HG02678 (cell line): ENCODE measurements at regions not wholly inside any gene's neighbourhood (a gene's known extent, or its start where the extent isn't known, plus 50 kb on each side); places are given as distances from the start of the nearest gene placed in this dataset.
"Not testable (repeated sequence)": the region's sequence is repeated elsewhere in the genome, so short reads cannot be mapped to it uniquely, and the experiment has no call there.

ENCODE experiments used
- ATAC-seq: cut with Tn5 transposase; IDR thresholded peaks from one replicate; pipeline ENCODE4 v1.9.1; 2021; ENCODE audit warnings: mild to moderate bottlenecking, moderate library complexity; ENCODE audit not compliant: unreplicated experiment

DNA sequence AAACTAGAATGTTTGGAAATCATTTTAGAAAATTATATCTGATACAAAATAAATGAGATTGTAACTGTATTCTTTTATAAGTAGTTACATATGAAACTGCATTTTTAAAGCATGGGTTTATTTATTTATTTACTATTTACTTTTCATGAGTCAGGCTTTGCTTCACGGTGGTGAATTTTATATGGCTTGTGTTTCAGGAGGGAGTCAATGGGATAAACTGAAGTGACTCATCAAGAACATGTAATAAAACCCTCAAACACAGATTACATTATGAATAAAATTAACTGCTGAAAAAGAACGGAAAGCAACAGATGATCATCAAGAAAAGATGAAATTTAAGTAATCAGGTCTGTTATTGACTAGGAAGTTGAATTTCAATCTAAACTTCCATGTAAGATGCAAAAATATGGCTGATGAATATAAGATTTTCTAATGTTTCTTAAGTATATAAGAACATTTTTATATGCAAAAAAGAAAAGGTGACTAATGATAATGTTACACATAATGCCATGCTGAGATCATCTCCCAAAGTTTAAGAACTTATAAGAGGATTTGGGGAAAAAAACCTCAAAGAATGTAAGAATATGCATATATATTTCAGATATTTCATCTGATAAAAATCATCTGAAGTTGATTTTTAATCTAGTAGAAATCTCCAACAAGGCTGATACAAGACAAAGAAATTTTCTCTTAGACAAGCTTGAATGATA lies 383.6 kb downstream of the SLITRK1 start:
- no peak for ATAC-seq

DNA sequence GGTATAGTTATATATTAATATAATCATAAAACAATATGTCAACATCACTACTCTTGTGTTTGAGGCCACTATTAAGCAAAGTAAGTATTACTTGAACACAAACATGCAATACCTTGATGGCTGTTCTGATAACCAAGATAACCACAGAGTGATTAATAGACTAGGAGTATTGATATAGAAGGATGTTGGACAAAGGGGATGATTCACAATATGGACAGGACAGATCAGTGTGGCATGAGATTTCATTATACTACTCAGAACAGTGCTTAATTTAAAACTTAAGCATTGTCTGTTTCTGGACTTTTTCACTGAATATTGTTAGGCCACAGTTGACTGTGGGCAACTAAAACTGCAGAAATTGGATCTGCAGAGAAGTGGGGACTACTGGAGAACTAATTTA lies 384.2 kb downstream of the SLITRK1 start:
- no peak for ATAC-seq

DNA sequence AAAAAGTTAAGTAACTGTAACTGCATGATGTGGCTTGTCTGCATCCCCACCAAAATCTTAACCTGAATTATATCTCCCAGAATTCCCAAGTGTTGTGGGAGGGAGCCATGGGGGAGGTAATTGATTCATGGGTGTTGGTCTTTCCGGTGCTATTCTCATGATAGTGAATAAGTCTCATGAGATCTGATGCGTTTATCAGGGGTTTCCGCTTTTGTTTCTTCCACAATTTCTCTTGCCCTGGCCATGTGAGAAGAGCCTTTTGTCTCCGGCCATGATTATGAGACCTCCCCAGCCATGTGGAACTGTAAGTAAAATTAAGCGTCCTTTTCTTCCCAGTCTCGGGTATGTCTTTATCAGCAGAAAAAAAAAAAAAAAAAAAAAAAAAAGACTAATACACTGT lies 385.8 kb downstream of the SLITRK1 start:
- ATAC-seq: no peak

DNA sequence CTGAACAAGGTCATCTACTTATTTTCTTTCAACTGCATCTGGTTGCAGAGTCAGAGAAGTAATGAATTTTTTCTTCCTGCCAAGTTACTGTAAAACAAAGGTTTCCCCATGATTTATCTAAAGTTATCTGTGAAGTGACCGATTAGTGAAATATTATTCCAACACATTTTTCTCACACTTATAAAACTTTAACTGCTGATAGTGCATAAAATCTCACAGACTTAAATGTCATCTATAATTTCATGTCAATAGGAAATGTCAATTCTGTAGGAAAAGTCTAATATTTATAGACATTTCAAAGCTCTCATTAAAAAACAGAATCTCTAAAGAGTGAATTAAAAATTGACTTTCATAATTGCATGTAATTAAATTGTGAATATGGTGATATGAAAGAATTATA lies 397.2 kb downstream of the SLITRK1 start:
- ATAC-seq: no peak

DNA sequence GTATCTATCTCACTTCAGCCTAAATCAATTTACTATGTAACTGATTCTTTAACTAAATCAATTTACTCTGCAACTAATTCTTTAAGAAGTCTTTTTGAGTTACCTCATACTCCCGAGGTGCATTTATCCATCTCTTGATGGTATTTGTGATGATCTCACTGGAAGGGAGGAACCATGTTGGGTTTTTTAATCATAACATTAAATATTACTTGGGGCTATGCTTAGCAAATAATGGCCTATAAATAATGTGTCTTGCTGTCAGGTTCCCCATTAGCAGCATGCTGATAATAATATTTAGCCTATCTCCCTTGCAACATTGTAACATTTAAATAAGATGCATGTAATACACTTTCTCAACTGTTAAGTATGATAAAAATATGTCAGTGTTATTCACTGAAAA lies 411.3 kb downstream of the SLITRK1 start:
- ATAC-seq: no peak

DNA sequence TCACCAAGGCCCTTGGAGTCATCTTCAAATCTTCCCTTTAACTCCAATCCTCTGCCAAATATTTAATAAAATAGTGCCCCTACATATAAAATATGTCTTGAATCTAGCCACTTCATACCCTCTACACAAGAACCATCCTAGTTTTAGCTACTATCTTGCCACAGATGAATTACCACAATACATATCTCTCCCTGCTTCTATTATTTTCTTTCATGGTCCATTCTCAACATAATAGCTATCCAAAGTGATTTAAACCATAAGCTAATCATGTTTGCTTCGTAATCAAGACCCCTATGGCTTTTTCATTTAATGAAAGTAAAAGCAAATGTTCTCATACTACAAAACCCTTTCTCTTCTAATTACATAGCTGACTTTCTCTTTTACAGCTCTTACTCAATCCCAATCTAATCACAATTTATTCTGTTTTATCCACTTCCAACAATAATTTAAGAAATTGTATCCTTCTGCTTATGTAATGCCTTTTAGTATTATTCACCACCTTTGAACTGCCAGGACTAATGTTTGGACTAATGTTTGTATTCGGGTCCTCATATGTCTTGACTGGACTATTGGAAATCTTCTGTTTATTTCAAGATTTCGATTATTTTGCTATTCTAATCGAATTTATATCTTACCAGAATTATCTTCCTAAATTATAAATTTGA lies 412.0 kb downstream of the SLITRK1 start:
- ATAC-seq: no peak

DNA sequence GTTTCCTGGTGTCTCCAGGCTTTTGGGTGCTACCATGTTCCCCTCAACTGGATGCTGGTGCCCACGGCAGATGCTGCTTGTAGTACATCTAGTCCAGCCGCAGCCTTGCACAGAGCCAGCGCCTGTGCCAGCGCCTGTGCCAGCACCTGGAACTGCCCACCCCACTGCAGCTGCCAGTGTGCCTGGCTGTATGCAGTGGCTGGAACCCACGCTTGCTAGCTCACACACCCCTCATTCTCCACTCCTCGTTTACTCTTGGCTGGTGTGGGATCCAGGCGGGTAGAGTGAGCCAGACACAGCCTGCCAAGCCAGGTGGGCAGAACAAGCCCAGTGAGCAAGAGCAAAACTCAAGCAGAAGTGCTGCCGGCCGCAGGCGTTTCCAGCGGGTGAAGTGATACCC lies 428.6 kb downstream of the SLITRK1 start:
- ATAC-seq: no peak

DNA sequence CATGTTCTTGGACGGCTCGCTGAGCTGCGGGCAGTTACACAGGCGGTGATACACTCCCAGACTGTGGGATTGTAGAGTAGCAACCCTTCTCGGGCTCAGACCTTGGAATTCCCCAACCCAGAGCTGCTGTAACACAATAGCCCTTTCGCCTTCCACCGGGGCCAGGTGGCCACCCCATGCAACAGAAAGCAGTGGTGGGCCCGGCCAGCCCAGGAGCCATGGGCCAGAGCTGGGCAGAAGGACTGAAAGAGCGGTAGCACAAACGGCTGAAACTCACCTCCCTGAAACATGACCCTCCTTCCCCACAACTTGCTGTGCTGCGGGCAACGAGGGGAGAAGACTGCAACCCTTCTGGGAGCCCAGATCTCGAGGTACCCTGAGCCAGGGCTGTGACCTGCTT lies 429.0 kb downstream of the SLITRK1 start:
- ATAC-seq: no peak

DNA sequence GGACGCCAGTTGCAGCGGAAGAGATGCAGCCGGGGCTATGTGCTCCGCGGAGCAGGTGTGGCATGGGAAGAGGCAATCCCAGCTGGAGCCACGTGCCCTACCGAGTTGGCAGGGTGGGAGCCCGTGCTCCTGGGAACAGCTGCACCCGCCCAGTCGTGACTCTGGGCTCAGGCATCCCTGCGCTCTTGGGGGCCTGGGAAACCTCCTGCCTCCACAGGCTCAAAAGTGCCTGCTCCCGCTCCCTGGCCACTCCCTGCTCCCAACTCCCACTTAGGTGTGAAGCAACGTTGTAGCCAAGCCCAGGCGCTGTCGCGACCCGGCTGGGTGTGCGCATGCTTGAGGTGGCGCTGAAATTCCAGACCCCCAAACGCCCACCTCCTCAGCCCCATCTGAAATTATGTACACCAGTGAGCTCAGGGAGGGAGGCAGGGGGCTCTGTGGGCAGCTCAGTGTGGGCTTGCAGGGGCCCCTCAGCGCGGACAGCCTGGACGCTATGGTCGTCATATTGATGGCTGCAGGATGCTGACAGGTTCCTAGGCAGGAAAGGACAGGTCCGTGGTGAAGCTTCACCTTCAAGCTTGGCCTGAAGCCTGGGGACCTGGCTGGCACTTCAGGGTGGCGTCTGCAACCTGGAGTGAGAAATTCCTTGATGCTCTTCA lies 429.9 kb downstream of the SLITRK1 start:
- ATAC-seq: no peak

DNA sequence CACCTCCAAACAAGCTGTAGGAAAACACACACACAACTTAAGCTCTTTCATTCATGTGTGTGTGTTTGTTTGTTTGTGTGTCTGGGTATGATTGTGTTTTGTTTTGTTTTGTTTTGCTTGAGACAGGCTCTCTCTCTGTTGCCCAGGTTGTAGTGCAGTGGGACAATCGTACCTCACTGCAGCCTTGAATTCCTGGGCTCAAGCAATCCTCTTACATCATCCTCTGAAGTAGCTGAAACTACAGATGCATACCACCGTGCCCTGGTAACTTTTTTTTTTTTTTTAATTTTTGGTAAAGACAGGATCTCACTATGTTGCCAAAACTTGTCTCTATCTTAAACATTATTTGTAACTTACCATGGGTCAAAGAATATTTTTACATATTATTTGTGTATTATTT lies 431.7 kb downstream of the SLITRK1 start:
- no peak for ATAC-seq

DNA sequence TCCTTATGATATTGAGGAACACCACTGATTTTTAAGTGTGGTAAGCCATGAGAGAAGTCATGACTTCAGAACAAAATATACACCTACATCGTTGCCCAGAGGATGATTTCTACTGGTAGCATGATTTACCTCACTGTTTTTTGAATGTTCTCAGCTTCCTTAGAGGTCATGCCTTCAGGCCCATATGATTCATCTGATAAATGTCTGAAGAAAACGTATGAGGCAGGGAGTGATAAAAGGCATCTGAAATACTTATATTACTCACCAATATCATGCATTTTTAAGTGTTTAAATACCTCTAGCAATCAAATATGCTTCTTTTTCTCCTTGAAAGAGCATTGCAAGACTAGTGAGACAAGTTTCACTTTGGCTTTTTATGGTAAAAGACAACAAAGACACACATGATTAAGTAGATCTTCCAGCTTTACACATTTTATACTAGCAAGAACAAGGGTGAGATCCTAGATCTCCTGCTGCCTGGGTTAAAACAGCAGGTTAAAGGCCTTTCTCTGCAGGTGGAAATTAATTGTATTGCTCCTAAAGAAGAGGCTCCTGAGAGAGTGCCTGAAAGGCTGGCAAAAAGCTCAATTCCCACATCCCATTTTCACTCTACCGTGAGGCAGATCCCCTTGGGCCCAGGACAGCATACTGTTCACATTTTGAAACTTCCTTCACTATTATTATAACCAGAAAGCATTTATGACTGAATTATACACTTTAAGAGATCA lies 432.4 kb downstream of the SLITRK1 start:
- no peak for ATAC-seq

DNA sequence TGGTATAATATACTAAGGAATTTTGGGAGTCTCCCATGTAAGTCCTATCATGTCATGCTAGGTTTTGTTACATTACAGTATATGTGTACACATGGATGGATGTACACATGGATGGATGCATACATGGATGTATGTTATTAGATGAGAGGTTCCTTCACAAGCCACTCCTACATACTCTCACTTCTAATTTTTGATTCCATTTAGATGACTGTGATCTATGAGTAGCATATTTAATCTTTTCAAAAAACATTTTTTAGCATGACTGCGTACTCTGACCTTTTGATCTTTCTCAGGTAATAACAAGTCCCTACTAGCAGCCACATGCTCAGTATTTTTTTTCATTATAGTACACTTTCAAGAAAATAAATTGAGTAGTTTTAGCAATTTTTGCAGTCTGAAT lies 441.8 kb downstream of the SLITRK1 start:
- no peak for ATAC-seq

DNA sequence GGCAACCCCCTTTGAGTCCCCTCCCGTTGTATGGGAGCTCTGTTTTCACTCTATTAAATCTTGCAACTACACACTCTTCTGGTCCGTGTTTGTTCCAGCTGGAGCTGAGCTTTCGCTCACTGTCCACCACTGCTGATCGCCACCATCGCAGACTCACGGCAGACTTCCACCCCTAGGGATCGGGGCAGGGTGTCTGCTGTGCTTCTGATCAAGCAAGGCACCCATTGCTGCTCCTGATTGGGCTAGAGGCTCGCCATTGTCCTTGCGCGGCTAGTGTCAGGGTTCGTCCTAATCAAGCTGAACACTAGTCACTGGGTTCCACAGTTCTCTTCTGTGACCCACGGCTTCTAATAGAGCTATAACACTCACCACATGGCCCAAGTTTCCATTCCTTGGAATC lies 442.8 kb downstream of the SLITRK1 start:
- ATAC-seq: not testable (repeated sequence)

DNA sequence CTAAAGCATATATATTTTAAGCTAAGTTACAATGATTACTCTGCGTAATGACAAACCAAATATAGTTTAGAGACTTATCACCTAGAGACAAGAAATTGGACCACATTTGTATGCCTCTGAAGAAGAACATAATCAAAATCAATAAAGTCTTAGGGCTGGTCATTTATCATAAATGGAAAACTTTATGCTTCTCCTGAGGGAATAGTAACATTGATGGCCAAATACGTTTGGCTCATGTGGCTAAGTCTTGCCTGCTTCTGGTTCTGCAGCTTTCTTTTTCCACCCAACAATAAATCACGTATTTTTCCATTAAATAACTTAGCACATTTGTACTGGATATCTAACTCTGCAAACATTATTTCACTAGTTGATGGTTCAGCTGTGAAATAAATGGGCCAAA lies 458.4 kb downstream of the SLITRK1 start:
- ATAC-seq: no peak

DNA sequence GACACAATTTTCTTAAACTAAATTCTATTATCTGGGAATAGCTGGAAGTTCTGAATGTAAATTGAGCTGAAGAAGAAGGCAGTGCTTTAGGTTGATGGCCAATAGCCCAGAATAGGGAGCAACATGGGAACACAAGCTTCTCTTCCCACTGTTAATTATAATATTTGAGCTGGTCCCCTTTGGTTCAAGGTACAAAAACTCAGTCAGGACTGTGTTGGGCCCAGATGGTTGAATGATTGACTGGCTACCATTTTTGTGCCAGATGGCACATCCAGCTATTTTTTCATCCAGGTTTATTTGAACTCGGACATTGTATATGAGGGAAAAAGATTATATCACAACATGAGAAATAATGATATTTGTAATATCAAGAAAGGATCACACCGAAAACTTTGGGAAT lies 458.9 kb downstream of the SLITRK1 start:
- no peak for ATAC-seq

DNA sequence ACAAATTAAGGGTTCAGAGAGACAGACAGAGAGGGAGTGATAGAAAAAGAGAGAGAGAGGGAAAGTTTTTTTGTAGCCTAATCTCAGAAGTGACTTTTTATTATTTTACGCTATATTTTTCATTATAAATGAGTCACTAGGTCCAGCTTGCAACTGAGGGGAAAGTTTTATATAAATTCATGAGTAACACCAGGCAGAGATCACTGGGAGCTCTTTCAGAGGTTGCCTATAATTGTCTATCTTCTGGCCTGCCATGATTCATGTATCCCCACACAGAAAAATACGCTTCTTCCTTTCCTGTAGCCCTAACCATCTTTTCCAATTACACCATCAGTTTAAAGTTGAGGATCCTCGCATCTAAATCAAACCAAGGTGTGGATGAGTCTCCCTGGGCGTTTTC lies 467.9 kb downstream of the SLITRK1 start:
- no peak for ATAC-seq

DNA sequence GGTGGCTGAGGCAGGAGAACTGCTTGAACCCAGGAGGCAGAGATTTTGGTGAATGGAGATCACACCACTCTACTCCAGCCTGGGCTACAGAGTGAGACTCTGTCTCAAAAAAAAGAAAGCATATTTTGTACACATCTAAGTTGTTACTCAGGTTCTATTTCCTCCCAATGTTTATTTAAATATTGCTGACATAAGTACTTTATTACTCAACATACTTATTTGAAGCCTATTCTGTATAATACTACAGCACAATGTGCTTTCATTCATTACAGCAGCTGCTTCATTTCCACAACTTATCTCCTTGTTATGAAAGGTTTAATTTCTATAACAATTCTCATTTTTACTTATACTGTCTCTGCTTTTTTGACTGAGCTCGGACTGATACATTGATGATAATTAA lies 495.7 kb downstream of the SLITRK1 start:
- no peak for ATAC-seq

DNA sequence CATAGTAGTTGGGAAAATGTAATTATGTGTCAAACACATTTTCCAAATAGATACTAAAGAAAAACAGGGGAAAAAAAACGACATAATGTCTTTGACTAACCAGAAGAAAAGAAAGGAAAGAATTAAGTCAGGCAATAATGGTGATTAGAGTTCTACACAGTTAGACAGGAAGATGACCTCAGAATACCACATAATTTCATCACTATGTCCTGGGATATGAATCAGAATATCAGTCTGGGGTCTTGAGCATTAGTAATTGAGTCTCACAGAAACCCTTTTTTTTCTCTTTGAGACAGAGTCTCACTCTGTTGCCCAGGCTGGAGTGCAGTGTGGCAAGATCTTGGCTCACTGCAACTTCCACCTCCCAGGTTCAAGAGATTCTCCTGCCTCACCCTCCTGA lies 503.4 kb downstream of the SLITRK1 start:
- ATAC-seq: no peak

DNA sequence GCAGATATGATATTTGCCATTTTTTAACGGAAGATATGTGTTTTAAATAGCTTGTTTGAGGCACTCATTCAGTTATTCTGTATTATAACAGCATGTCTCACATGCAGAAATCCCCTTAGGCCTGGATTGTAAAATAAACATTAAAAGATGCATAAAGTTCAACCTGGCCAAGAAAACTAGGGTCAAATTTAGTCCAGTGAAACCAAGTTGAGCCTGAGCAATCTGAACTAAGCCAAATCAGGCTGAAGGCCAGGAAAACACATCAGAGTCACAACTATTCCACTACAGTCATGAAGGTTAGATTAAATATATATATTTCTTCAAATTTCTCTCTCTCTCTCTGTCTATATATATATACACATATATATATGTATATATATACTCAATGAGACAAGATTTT lies 504.8 kb downstream of the SLITRK1 start:
- ATAC-seq: no peak

DNA sequence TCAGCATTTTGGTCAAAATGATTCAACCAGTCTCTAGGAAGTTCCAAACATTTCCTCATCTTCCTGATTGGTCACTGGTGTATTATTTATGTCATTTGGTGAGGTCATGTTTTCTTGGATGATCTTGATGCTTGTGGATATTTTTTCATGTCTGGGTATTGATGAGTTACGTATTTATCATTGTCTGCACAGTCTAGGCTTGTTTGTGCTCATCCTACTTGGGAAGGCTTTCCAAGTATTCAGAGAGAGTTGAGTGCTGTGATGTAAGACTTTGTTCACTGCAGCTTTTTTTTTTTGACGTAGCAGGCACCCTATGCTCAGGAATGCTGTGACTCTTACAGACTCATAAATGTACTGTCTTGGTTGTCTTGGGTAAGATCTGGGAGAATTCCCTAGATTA lies 509.5 kb downstream of the SLITRK1 start:
- ATAC-seq: no peak

DNA sequence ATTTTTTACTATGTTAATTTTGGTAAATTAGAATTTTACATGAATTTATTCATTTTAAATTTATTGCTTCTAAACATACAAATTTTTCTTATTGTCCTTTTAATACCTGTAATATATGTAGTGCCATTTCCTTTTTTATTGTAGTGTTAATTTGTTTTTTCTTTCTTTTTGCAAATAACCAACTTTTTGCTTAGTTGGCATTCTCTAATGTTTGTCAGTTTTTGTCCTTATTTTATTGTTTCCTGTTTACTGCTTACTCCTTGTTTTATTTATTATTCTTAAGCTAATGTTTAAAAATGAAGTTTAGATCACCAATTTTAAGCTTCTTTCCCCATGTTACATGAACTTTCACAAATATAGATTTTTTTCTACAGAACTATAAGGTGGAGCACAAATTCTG lies 516.6 kb downstream of the SLITRK1 start:
- no peak for ATAC-seq

DNA sequence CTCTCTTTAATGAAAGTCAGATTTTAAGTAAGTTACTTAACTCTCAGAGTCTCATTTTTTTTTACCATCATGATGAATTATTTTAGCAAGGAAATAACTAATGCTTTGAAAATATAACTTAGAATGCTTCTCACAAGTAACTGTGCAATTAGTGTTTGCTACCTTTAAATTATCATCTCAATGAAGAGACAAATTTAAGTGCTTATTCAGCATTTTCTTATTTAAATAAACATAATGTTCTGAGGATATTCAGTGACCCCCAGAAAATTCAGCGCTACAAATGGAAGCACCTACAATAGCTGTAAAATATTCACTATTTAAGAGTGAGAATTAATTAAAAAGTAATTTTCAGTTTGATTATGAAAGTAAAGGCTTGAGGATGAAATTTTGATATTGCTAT lies 527.2 kb downstream of the SLITRK1 start:
- no peak for ATAC-seq
